OCI-LY7 (cell line): ENCODE measurements at regions not wholly inside any gene's neighbourhood (a gene's known extent, or its start where the extent isn't known, plus 50 kb on each side); places are given as distances from the start of the nearest gene placed in this dataset.

Source experiments
- BruUV-seq: library from RNA; stranded (reverse); fragments of 400-500 nt; replicated peaks from 2 replicates; lab custom pipeline; 2021; lab: Mats Ljungman, UMichigan
- CTCF ChIA-PET: fragments of 300-600 bp; sonication (Branson Sonifier 250); formaldehyde crosslinking; loops from one replicate; lab custom pipeline; 2022; ENCODE audit warnings: antibody characterized with exemption; ENCODE audit not compliant: unreplicated experiment; lab: Charles Lee
- POLR2A ChIA-PET: fragments of 300-600 bp; sonication (Branson Sonifier 250); formaldehyde crosslinking; loops from one replicate; lab custom pipeline; 2022; ENCODE audit warnings: antibody characterized with exemption; lab: Charles Lee
- DNase-seq: peaks from one replicate; pipeline ENCODE4 v3.0.0-alpha.2; 2015; ENCODE audit warnings: low spot score
- H2AFZ ChIP-seq: fragments of 200-600 bp; sonication (generic), shearing (Covaris generic); 2 replicates; pipeline ENCODE4 v1.6.1; 2014; ENCODE audit warnings: mild to moderate bottlenecking, antibody characterized with exemption, low read length, moderate library complexity
- H3K27ac ChIP-seq: fragments of 200-600 bp; sonication (generic); 2 replicates; pipeline ENCODE4 v1.5.1; 2014; ENCODE audit warnings: mixed run types, low read depth, mild to moderate bottlenecking, moderate library complexity, low read length, inconsistent platforms; ENCODE audit not compliant: poor library complexity, severe bottlenecking
- H3K36me3 ChIP-seq: fragments of 200-600 bp; sonication (generic); 2 replicates; pipeline ENCODE4 v1.6.1; 2014; ENCODE audit warnings: mild to moderate bottlenecking, antibody characterized with exemption, low read length, moderate library complexity, mixed read lengths; ENCODE audit not compliant: insufficient read depth
- H3K4me1 ChIP-seq: fragments of 200-600 bp; sonication (generic); 2 replicates; pipeline ENCODE4 v1.5.1; 2014; ENCODE audit warnings: mild to moderate bottlenecking, low read length; ENCODE audit not compliant: insufficient read depth, poor library complexity, severe bottlenecking
- H3K4me2 ChIP-seq: fragments of 200-600 bp; sonication (generic); 2 replicates; pipeline ENCODE4 v1.6.1; 2014; ENCODE audit warnings: mild to moderate bottlenecking, low read length
- H3K4me3 ChIP-seq: fragments of 200-600 bp; sonication (generic); 2 replicates; pipeline ENCODE4 v1.5.1; 2014; ENCODE audit warnings: mild to moderate bottlenecking, low read depth, low read length; ENCODE audit not compliant: poor library complexity, severe bottlenecking
- H3K79me2 ChIP-seq: fragments of 200-600 bp; sonication (generic); 2 replicates; pipeline ENCODE4 v1.6.1; 2016; ENCODE audit warnings: low read depth, mild to moderate bottlenecking, low read length, moderate library complexity, mixed read lengths; ENCODE audit not compliant: insufficient read depth
- H3K9me2 ChIP-seq: fragments of 200-600 bp; sonication (generic); 2 replicates; pipeline ENCODE4 v1.6.1; 2016; ENCODE audit warnings: mild to moderate bottlenecking, low read length, mixed read lengths; ENCODE audit not compliant: insufficient read depth
- H3K9me3 ChIP-seq: fragments of 200-600 bp; sonication (generic); 2 replicates; pipeline ENCODE4 v1.6.1; 2014; ENCODE audit warnings: mild to moderate bottlenecking, mixed run types, low read length, mixed read lengths
- H4K20me1 ChIP-seq: fragments of 200-600 bp; sonication (generic); 2 replicates; pipeline ENCODE4 v1.6.1; 2014; ENCODE audit warnings: mild to moderate bottlenecking, antibody characterized with exemption, low read length, moderate library complexity, mixed read lengths; ENCODE audit not compliant: insufficient read depth
- EZH2phosphoT487 ChIP-seq: fragments of 200-600 bp; sonication (generic); IDR thresholded peaks from 2 replicates; pipeline ENCODE4 v1.6.1; 2018; ENCODE audit warnings: low read depth, borderline replicate concordance, mild to moderate bottlenecking, mixed run types, antibody characterized with exemption, low read length, moderate library complexity, mixed read lengths
- intact Hi-C: fragments of 100-400 bp; cut with micrococcal nuclease; formaldehyde crosslinking; loops from one replicate; pipeline ENCODE4 v1.10.0; 2022; ENCODE audit not compliant: unreplicated experiment
- TF ChIP-seq, protein P1 (sequence below): fragments of 200-600 bp; sonication (generic); conservative IDR thresholded peaks from 2 replicates; pipeline ENCODE4 v1.5.1; 2014; ENCODE audit warnings: mild to moderate bottlenecking, antibody characterized with exemption, low read length, moderate library complexity, mixed read lengths

DNA sequence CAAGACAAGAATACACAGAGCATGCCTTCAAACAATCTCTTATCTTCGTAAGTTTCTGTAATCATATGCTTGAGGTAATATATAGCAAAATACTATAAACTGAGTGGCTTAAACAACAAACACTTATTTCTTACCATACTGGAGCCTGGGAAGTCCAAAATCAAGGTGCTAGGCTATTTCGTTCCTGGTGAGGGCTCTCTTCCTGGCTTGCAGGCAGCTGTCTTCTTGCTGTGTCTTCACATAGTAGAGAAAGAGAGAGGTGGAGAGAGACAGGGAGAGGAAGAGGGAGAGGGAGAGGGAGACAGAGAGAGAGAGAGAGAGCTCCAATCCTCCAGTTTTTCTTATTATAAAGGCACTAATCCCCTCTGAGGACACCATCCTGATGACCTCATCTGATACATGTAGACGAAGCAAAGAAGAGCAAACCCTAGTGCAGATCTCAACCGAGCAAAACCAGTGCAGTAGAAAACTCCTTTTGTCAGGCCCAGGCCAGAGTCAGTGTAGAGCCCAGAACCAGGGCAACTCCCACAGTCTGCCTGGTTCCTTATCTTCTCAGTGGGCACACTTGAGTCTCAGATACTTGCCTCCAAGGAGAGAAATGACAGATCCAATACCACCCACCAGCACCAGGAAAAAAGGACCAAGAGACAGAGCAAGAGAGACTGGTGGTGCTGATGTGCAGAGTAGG lies 297.1 kb upstream of the NCAM1 start:
- no peak overlapping the region for H2AFZ ChIP-seq
- DNase-seq = no peak
- H3K4me1 ChIP-seq = no peaks in the 10 kb centered on the region
- H4K20me1 ChIP-seq = no peaks in the 10 kb centered on the region
- H3K36me3 ChIP-seq = no peaks in the 10 kb centered on the region
- no TSS peak for BruUV-seq
- intact Hi-C loops = no loop called here
- H3K9me3 ChIP-seq = no peaks in the 10 kb centered on the region
- H3K27ac ChIP-seq = no peak overlapping the region
- POLR2A ChIA-PET = no interaction called here
- no peak overlapping the region for H3K4me2 ChIP-seq
- H3K9me2 ChIP-seq = no peaks in the 10 kb centered on the region
- no peak overlapping the region for H3K4me3 ChIP-seq
- CTCF ChIA-PET = no interaction called here
- TF ChIP-seq, protein P1, sequence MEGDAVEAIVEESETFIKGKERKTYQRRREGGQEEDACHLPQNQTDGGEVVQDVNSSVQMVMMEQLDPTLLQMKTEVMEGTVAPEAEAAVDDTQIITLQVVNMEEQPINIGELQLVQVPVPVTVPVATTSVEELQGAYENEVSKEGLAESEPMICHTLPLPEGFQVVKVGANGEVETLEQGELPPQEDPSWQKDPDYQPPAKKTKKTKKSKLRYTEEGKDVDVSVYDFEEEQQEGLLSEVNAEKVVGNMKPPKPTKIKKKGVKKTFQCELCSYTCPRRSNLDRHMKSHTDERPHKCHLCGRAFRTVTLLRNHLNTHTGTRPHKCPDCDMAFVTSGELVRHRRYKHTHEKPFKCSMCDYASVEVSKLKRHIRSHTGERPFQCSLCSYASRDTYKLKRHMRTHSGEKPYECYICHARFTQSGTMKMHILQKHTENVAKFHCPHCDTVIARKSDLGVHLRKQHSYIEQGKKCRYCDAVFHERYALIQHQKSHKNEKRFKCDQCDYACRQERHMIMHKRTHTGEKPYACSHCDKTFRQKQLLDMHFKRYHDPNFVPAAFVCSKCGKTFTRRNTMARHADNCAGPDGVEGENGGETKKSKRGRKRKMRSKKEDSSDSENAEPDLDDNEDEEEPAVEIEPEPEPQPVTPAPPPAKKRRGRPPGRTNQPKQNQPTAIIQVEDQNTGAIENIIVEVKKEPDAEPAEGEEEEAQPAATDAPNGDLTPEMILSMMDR = no peak
- TF ChIP-seq EZH2phosphoT487 = no peak
- no peaks in the 10 kb centered on the region for H3K79me2 ChIP-seq

DNA sequence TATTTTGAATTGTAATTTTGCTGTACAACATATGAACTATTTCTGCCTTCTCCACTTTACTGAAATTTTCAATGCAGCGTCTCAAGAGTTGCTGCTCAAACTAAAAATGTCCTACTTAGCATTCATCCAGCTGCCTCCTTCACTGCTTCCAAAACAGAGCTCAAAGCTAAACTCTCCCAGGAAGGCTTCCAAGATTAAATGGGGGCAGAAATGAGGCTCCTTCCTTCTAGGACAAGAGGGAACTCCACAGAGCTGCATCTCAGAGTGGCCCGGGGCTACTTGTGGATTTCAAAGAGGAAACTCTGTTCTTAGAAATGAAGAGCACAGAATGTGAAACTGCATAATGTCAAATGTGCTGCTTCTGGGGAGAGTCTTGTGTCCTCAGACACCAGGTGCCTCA lies 295.9 kb upstream of the NCAM1 start:
- H4K20me1 ChIP-seq = no peaks in the 10 kb centered on the region
- no peak overlapping the region for H3K4me2 ChIP-seq
- no peaks in the 10 kb centered on the region for H3K9me3 ChIP-seq
- no peak overlapping the region for H3K27ac ChIP-seq
- ChIA-PET CTCF (no interaction called here), POLR2A (interaction anchor here (0.6 kb wide), 1 partner anchor 19 kb away, joined by 3 read pairs; no protein-coding TSS in a partner anchor)
- no peak for DNase-seq
- no peaks in the 10 kb centered on the region for H3K4me1 ChIP-seq
- TF ChIP-seq, protein P1 = no peak
- no peak for TF ChIP-seq EZH2phosphoT487
- H3K79me2 ChIP-seq = no peaks in the 10 kb centered on the region
- no peak overlapping the region for H2AFZ ChIP-seq
- H3K4me3 ChIP-seq = no peak overlapping the region
- no TSS peak for BruUV-seq
- no peaks in the 10 kb centered on the region for H3K36me3 ChIP-seq
- intact Hi-C loops = no loop called here
- no peaks in the 10 kb centered on the region for H3K9me2 ChIP-seq

DNA sequence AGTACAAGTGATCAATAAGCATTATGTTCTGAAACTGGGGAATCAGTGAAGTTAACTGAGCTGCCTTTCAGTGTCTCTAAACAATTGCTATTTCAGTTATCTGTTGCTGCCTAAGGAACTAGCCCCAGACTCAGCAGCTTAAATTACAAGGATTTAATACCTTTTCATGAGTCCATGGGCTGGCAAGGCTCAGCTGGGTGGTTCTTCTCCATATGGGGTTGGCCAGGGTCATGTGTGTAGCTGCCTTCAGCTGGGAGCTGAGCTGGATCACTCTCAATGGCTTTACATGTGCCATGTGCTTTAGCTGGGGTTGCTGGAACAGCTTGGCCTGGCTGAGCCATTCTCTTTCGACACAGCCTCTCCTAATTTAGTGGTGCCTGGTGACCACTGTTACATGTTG lies 295.0 kb upstream of the NCAM1 start:
- ChIA-PET CTCF (no interaction called here), POLR2A (no interaction called here)
- Histone ChIP-seq H3K9me2 (no peaks in the 10 kb centered on the region), H3K4me2 (no peak overlapping the region), H3K4me3 (no peak overlapping the region), H3K9me3 (no peaks in the 10 kb centered on the region), H2AFZ (no peak overlapping the region), H4K20me1 (no peaks in the 10 kb centered on the region), H3K36me3 (no peaks in the 10 kb centered on the region), H3K79me2 (no peaks in the 10 kb centered on the region), H3K27ac (no peak overlapping the region), H3K4me1 (no peaks in the 10 kb centered on the region)
- TF ChIP-seq EZH2phosphoT487 = no peak
- TF ChIP-seq, protein P1 = no peak
- DNase-seq = no peak
- intact Hi-C loops = no loop called here
- BruUV-seq = no TSS peak
